Panc1 (cell line): ENCODE measurements at regions not wholly inside any gene's neighbourhood (a gene's known extent, or its start where the extent isn't known, plus 50 kb on each side); places are given as distances from the start of the nearest gene placed in this dataset.

Source experiments
- ATAC-seq: fragments of 200-7000 bp; cut with Tn5 transposase; 2 replicates; pipeline ENCODE4 v1.9.1; 2020; ENCODE audit warnings: mild to moderate bottlenecking, moderate library complexity
- BruUV-seq: library from RNA; stranded (reverse); fragments of 400-500 nt; replicated peaks from 2 replicates; lab custom pipeline; 2021; lab: Mats Ljungman, UMichigan
- CTCF ChIA-PET: fragments of 300-600 bp; sonication (Branson Sonifier 250); formaldehyde crosslinking; loops from one replicate; lab custom pipeline; 2022; ENCODE audit warnings: antibody characterized with exemption; lab: Charles Lee
- POLR2A ChIA-PET: fragments of 300-600 bp; sonication (Branson Sonifier 250); formaldehyde crosslinking; loops from one replicate; lab custom pipeline; 2022; ENCODE audit warnings: antibody characterized with exemption; lab: Charles Lee
- DNase-seq: peaks from one replicate; pipeline ENCODE4 v3.0.0-alpha.2; 2010; ENCODE audit warnings: low read depth, low spot score
- H3K27ac ChIP-seq: 2 replicates; pipeline ENCODE4 v1.5.1; 2011; ENCODE audit warnings: mild to moderate bottlenecking, low read length, inconsistent platforms
- H3K27me3 ChIP-seq: fragments of 200-500 bp; sonication (Bioruptor generic); 2 replicates; pipeline ENCODE4 v1.6.0; 2014; ENCODE audit warnings: low read length, inconsistent platforms; ENCODE audit not compliant: control insufficient read depth, insufficient read depth
- H3K36me3 ChIP-seq: fragments of 200-500 bp; sonication (Bioruptor generic); 2 replicates; pipeline ENCODE4 v1.5.1; 2014; ENCODE audit warnings: inconsistent platforms, mild to moderate bottlenecking, low read length, moderate library complexity; ENCODE audit not compliant: control insufficient read depth, insufficient read depth
- H3K4me1 ChIP-seq: 2 replicates; pipeline ENCODE4 v1.5.1; 2011; ENCODE audit warnings: inconsistent platforms, mild to moderate bottlenecking, low read length, moderate library complexity; ENCODE audit not compliant: control insufficient read depth, insufficient read depth
- H3K4me3 ChIP-seq, 2 experiments: 2 replicates each; pipeline ENCODE4 v1.5.1; 2011 to 2012; ENCODE audit warnings: low read depth in 2 of 2, low read length in 2 of 2, mild to moderate bottlenecking in 2 of 2, inconsistent platforms in 1 of 2, moderate library complexity in 1 of 2
- H3K9me3 ChIP-seq: fragments of 200-500 bp; sonication (Bioruptor generic); 2 replicates; pipeline ENCODE4 v1.5.1; 2014; ENCODE audit warnings: low read depth, mild to moderate bottlenecking, inconsistent platforms, low read length, moderate library complexity; ENCODE audit not compliant: control insufficient read depth, insufficient read depth
- CTCF ChIP-seq: fragments of 450-650 bp; IDR thresholded peaks from 2 replicates; pipeline ENCODE4 v1.5.1; 2017; ENCODE audit warnings: mild to moderate bottlenecking
- POLR2AphosphoS5 ChIP-seq: IDR thresholded peaks from 2 replicates; pipeline ENCODE4 v1.6.1; 2012; ENCODE audit warnings: mild to moderate bottlenecking, low read depth, low read length, moderate library complexity
- in situ Hi-C: cut with HindIII; loops from 2 replicates; pipeline ENCODE4 v1.10.0; 2016; ENCODE audit warnings: low sequenced_read_pairs, low pct_unique_long_range_greater_than_20kb
- intact Hi-C: fragments of 100-400 bp; cut with micrococcal nuclease; formaldehyde crosslinking; loops from one replicate; pipeline ENCODE4 v1.10.0; 2022; ENCODE audit not compliant: unreplicated experiment

DNA sequence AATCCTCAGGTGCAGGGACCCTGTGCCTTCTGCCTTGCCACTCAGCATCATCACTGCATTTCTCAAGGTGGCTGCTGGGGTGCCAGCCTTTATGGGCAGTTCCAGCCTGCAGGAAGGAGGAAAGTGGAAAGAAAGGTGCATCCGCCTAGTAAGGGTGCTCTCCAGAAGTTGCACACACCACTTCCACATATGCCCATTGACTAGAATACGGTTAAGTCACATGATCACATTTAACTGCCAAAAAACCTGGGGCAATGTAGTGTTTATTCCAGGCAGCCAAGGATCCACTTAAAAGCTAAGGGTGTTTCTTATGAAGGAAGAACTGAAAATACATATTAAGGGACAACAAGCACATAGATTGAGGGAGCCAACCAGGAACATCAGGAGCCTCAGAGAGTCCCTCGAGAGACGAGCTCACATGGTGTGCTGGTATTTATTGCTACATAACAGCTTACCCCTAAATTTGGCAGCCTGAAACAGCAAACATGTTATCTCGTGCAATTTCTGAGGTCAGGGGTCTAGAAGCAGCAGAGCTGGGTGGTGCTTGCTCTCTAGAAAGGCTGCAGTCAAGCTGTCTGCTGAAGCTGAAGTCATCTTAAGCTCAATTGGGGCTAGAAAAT is 52.0 kb upstream of the MMP2 start:
- POLR2A ChIA-PET: no interaction called here
- no peak overlapping the region for H3K27ac ChIP-seq
- no TSS peak for BruUV-seq
- CTCF ChIA-PET: no interaction called here
- DNase-seq (no peak), ATAC-seq (no peak)
- no peaks in the 10 kb centered on the region for H3K4me1 ChIP-seq
- no peaks in the 10 kb centered on the region for H3K9me3 ChIP-seq
- no peaks in the 10 kb centered on the region for H3K36me3 ChIP-seq
- no peak overlapping the region for H3K4me3 ChIP-seq
- no peak for TF ChIP-seq CTCF
- TF ChIP-seq POLR2AphosphoS5: no peak
- intact Hi-C loops (no loop called here), in situ Hi-C loops (no loop called here)
- H3K27me3 ChIP-seq: no peaks in the 10 kb centered on the region
